ENCODE measurements at regions not wholly inside any gene's neighbourhood (a gene's known extent, or its start where the extent isn't known, plus 50 kb on each side); places are given as distances from the start of the nearest gene placed in this dataset.

DNA sequence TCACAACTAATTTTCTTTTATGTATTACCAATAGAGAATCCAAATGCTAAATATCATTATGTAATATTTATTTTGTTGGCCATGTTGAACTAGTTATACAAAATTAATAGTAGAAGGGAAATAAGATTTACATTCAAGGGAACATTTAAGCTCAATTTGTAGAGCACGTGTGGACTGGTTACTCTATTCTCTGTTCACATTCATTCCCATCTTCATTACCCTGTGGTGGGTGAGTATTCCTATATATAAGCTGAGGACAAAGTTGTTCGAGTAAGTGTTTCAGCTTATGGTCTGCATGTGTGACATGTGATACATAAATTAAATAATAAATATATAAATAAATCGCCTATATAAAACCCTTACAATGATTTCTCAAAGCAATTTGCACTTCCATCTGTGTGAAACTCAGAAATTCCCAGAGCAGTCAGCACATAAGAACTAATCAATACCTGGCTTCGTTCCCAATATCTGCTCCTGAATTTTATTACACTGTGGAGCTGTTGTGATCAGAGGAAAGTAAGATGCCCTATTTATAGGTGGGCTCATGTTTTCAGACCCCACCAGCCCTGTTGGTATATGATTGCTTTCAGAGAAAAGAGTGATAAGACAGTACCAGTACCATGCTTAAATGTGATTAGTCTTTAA lies 308.2 kb upstream of the DCN start:
- Histone ChIP-seq H3K4me1 (ENCODE audit: control insufficient read depth, insufficient read depth, low read length, poor library complexity, severe bottlenecking) (no peaks in the 10 kb centered on the region), H3K27ac (ENCODE audit: insufficient read depth, low read length, poor library complexity, severe bottlenecking) (no peak overlapping the region), H3K9me3 (ENCODE audit: control insufficient read depth in 2 of 2, low read length in 2 of 2) (no peaks in the 10 kb centered on the region), H3K4me3 (ENCODE audit: low read depth, low read length) (no peak overlapping the region), H3K27me3 (ENCODE audit: control insufficient read depth, insufficient read depth, low read length) (no peaks in the 10 kb centered on the region), H3K36me3 (ENCODE audit: control insufficient read depth, insufficient read depth, low read length) (no peaks in the 10 kb centered on the region)
- H3K4me1 Mint-ChIP-seq: no peaks in the 10 kb centered on the region
- DNase-seq: no peak
- no peak overlapping the region for H3K4me3 Mint-ChIP-seq
- no peaks in the 10 kb centered on the region for H3K36me3 Mint-ChIP-seq
- H3K9me3 Mint-ChIP-seq: peaks cover 0 to 2% (median 0%) of the 10 kb centered on the region in 7 donors
- H3K27me3 Mint-ChIP-seq: no peaks in the 10 kb centered on the region
- H3K27ac Mint-ChIP-seq: no peak overlapping the region
- no peak for ATAC-seq (ENCODE audit: low read depth in 2 of 2)

DNA sequence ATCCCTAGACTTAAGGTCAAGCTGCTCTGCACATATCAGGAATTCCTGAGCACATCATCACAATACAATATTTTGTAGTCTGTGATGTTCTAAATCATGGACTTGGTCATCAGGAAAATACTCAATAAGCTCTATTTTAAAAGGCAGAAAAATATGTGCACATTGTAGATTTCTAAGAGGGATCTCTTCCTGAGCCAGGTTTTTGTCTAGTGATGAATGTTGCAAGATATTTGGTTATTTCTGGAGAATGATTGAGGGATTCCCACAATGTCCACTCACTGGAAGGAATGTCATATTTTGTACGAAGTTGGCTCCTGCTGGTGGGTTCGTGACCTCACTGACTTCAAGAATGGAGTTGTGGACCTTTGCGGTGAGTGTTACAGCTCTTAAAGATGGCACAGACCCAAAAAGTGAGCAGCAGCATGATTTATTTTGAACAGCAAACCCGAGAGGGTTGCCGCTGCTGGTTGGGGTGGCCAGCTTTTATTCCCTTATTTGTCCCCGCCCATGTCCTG lies 300.9 kb upstream of the DCN start:
- Mint-ChIP-seq H3K4me1 (no peaks in the 10 kb centered on the region), H3K27ac (no peak overlapping the region), H3K27me3 (peaks cover 4% of the 10 kb centered on the region), H3K36me3 (no peaks in the 10 kb centered on the region), H3K4me3 (no peak overlapping the region), H3K9me3 (peaks cover 0 to 2% (median 0%) of the 10 kb centered on the region in 7 donors)
- Histone ChIP-seq H3K36me3 (ENCODE audit: control insufficient read depth, insufficient read depth, low read length) (no peaks in the 10 kb centered on the region), H3K9me3 (ENCODE audit: control insufficient read depth in 2 of 2, low read length in 2 of 2) (no peaks in the 10 kb centered on the region), H3K4me1 (ENCODE audit: control insufficient read depth, insufficient read depth, low read length, poor library complexity, severe bottlenecking) (no peaks in the 10 kb centered on the region), H3K27me3 (ENCODE audit: control insufficient read depth, insufficient read depth, low read length) (peaks cover 1% of the 10 kb centered on the region), H3K4me3 (ENCODE audit: low read depth, low read length) (no peak overlapping the region), H3K27ac (ENCODE audit: insufficient read depth, low read length, poor library complexity, severe bottlenecking) (no peak overlapping the region)
- ATAC-seq (ENCODE audit: low read depth in 2 of 2): no peak
- DNase-seq: no peak

DNA sequence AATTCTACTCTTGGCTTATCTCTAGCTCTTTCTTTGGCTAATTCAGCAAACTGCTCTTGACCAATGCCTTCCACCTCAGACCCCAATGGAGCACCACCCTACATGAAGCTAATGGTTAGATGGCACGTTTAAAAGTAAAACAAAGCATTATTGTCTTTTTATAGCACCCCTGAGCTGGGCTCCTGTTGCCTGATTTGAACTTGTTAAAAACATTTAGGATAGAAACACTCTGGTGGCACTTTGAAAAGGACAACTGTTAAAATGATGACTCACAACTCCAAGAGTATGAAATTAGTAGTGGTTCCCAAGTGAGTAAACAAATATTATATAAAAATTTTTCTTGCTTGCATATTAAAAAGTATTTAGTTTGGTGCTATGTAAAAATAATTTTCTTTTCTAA lies 299.6 kb upstream of the DCN start:
- Histone ChIP-seq H3K4me3 (ENCODE audit: low read depth, low read length) (no peak overlapping the region), H3K27me3 (ENCODE audit: control insufficient read depth, insufficient read depth, low read length) (peaks cover 4% of the 10 kb centered on the region), H3K4me1 (ENCODE audit: control insufficient read depth, insufficient read depth, low read length, poor library complexity, severe bottlenecking) (no peaks in the 10 kb centered on the region), H3K9me3 (ENCODE audit: control insufficient read depth in 2 of 2, low read length in 2 of 2) (no peaks in the 10 kb centered on the region), H3K36me3 (ENCODE audit: control insufficient read depth, insufficient read depth, low read length) (no peaks in the 10 kb centered on the region), H3K27ac (ENCODE audit: insufficient read depth, low read length, poor library complexity, severe bottlenecking) (no peak overlapping the region)
- Mint-ChIP-seq H3K27me3 (peaks cover 9% of the 10 kb centered on the region), H3K36me3 (no peaks in the 10 kb centered on the region), H3K9me3 (peaks cover 0 to 6% (median 0%) of the 10 kb centered on the region in 7 donors), H3K4me3 (no peak overlapping the region), H3K27ac (no peak overlapping the region), H3K4me1 (no peaks in the 10 kb centered on the region)
- no peak for ATAC-seq (ENCODE audit: low read depth in 2 of 2)
- DNase-seq: no peak

DNA sequence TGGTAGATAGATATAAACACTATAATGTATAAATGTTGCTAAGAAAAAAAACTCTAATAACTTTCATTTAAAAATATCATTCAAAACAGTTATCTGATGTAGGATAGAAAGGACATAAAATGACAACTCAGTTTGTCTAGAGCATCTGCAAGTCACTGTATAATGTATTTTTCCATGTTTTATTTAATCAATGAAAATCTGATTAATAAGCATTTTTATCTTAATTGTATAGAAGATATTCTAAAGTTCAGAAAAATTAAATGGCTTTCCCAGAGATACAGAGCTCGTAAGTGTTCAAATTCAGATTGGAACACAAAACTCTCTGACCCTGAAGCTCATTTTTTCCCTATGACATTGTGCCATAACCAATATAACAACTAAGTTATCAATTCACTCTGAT lies 295.9 kb upstream of the DCN start:
- H3K4me1 Mint-ChIP-seq: no peaks in the 10 kb centered on the region
- peaks cover 13% of the 10 kb centered on the region for H3K27me3 Mint-ChIP-seq
- DNase-seq: no peak
- H3K36me3 ChIP-seq (ENCODE audit: control insufficient read depth, insufficient read depth, low read length): no peaks in the 10 kb centered on the region
- H3K9me3 ChIP-seq (ENCODE audit: control insufficient read depth in 2 of 2, low read length in 2 of 2): no peaks in the 10 kb centered on the region
- no peak overlapping the region for H3K27ac Mint-ChIP-seq
- no peak overlapping the region for H3K4me3 ChIP-seq (ENCODE audit: low read depth, low read length)
- no peak overlapping the region for H3K4me3 Mint-ChIP-seq
- H3K4me1 ChIP-seq (ENCODE audit: control insufficient read depth, insufficient read depth, low read length, poor library complexity, severe bottlenecking): no peaks in the 10 kb centered on the region
- no peak for ATAC-seq (ENCODE audit: low read depth in 2 of 2)
- peaks cover 4% of the 10 kb centered on the region for H3K27me3 ChIP-seq (ENCODE audit: control insufficient read depth, insufficient read depth, low read length)
- no peak overlapping the region for H3K27ac ChIP-seq (ENCODE audit: insufficient read depth, low read length, poor library complexity, severe bottlenecking)
- H3K36me3 Mint-ChIP-seq: no peaks in the 10 kb centered on the region
- peaks cover 0 to 4% (median 0%) of the 10 kb centered on the region in 7 donors for H3K9me3 Mint-ChIP-seq

DNA sequence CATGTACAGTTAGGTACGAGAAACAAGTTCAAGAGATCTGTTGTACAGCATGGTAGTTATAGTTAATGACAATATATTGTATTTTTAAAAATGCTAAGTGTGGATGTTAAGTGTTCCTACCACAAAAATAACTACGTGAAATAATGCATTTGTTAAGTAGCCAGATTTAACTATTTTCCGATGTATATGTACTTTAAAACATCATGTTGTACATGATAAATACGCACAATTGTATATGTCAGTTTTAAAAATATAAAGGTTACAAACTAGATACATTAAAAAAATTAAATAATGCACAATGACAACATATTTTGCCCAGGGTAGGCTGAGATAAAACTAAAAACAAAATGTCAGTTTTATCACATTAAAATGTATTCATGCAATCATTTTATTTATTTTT lies 285.1 kb upstream of the DCN start:
- no peaks in the 10 kb centered on the region for H3K4me1 ChIP-seq (ENCODE audit: control insufficient read depth, insufficient read depth, low read length, poor library complexity, severe bottlenecking)
- ATAC-seq (ENCODE audit: low read depth in 2 of 2): no peak
- H3K27me3 Mint-ChIP-seq: peaks cover 7% of the 10 kb centered on the region
- H3K4me3 ChIP-seq (ENCODE audit: low read depth, low read length): no peak overlapping the region
- H3K27ac ChIP-seq (ENCODE audit: insufficient read depth, low read length, poor library complexity, severe bottlenecking): no peak overlapping the region
- no peak overlapping the region for H3K4me3 Mint-ChIP-seq
- no peak for DNase-seq
- H3K27me3 ChIP-seq (ENCODE audit: control insufficient read depth, insufficient read depth, low read length): no peaks in the 10 kb centered on the region
- H3K4me1 Mint-ChIP-seq: no peaks in the 10 kb centered on the region
- no peaks in the 10 kb centered on the region for H3K36me3 ChIP-seq (ENCODE audit: control insufficient read depth, insufficient read depth, low read length)
- H3K9me3 ChIP-seq (ENCODE audit: control insufficient read depth in 2 of 2, low read length in 2 of 2): no peaks in the 10 kb centered on the region
- H3K9me3 Mint-ChIP-seq: peaks cover 0 to 5% (median 0%) of the 10 kb centered on the region in 7 donors
- H3K36me3 Mint-ChIP-seq: no peaks in the 10 kb centered on the region
- no peak overlapping the region for H3K27ac Mint-ChIP-seq

DNA sequence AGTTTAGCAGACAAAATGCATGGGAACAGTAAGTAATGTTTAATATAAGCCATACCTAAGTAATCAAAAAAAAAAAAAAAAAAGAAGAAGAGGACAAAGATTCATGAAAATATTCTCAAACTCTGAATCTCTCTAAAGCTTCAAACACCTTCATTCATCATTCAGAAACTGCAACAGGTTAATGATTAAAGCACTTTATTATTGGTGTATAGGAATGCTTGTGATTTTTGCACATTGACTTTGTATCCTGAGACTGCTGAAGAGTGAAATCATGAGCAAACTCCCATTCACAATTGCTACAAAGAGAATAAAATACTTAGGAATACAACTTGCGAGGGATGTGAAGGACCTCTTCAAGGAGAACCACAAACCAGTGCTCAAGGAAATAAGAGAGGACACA lies 278.4 kb upstream of the DCN start:
- no peak overlapping the region for H3K4me3 Mint-ChIP-seq
- ATAC-seq (ENCODE audit: low read depth in 2 of 2) (no peak), DNase-seq (no peak)
- Histone ChIP-seq H3K36me3 (ENCODE audit: control insufficient read depth, insufficient read depth, low read length) (no peaks in the 10 kb centered on the region), H3K27ac (ENCODE audit: insufficient read depth, low read length, poor library complexity, severe bottlenecking) (no peak overlapping the region), H3K9me3 (ENCODE audit: control insufficient read depth in 2 of 2, low read length in 2 of 2) (no peaks in the 10 kb centered on the region), H3K4me1 (ENCODE audit: control insufficient read depth, insufficient read depth, low read length, poor library complexity, severe bottlenecking) (no peaks in the 10 kb centered on the region), H3K27me3 (ENCODE audit: control insufficient read depth, insufficient read depth, low read length) (peaks cover 2% of the 10 kb centered on the region), H3K4me3 (ENCODE audit: low read depth, low read length) (no peak overlapping the region)
- H3K27ac Mint-ChIP-seq: no peak overlapping the region
- H3K36me3 Mint-ChIP-seq: no peaks in the 10 kb centered on the region
- no peaks in the 10 kb centered on the region for H3K4me1 Mint-ChIP-seq
- H3K27me3 Mint-ChIP-seq: peaks cover 10% of the 10 kb centered on the region
- peaks cover 0 to 5% (median 0%) of the 10 kb centered on the region in 7 donors for H3K9me3 Mint-ChIP-seq

DNA sequence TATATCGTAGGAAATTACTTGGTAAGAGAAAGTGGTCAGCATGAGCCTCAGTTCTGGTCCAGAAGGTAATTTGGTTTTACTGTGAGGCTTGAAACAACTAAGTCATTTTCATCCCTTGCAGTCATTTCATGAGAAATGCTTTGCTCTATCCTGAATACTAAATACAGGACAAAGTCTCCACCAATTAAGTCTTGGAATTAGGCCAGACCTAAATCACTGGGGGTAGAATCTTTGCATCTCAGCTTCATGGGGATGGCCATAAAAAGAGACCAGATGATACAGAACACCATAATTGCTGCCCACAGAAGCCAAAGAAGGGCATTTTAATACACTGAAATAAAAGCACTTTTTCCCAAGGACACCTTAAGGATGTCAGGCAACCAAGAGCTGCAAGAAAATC lies 277.9 kb upstream of the DCN start:
- Histone ChIP-seq H3K4me3 (ENCODE audit: low read depth, low read length) (no peak overlapping the region), H3K9me3 (ENCODE audit: control insufficient read depth in 2 of 2, low read length in 2 of 2) (no peaks in the 10 kb centered on the region), H3K27me3 (ENCODE audit: control insufficient read depth, insufficient read depth, low read length) (peaks cover 2% of the 10 kb centered on the region), H3K36me3 (ENCODE audit: control insufficient read depth, insufficient read depth, low read length) (no peaks in the 10 kb centered on the region), H3K4me1 (ENCODE audit: control insufficient read depth, insufficient read depth, low read length, poor library complexity, severe bottlenecking) (no peaks in the 10 kb centered on the region), H3K27ac (ENCODE audit: insufficient read depth, low read length, poor library complexity, severe bottlenecking) (no peak overlapping the region)
- DNase-seq (no peak), ATAC-seq (ENCODE audit: low read depth in 2 of 2) (no peak)
- Mint-ChIP-seq H3K9me3 (peaks cover 0 to 3% (median 0%) of the 10 kb centered on the region in 7 donors), H3K27ac (no peak overlapping the region), H3K27me3 (peaks cover 11% of the 10 kb centered on the region), H3K36me3 (no peaks in the 10 kb centered on the region), H3K4me1 (no peaks in the 10 kb centered on the region), H3K4me3 (no peak overlapping the region)

DNA sequence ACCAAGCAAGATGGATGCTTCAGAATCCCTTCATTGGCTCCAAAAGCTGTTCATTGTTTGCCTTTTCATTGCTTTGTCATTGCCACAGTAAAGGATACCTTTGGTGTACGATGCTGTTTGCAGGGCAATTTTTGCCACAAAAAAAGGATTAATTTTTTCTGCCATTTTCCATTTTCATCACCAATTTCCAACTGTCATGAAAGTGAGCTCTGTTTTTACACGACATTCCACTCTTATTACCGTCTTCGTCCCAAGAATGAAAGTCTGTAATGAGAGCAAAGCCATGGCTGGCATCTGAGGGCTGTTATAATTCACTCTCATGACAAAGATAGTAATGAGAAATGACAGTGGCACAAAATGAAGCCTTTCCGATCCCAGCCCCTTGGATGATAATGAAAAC lies 272.7 kb upstream of the DCN start:
- peaks cover 5% of the 10 kb centered on the region for H3K27me3 Mint-ChIP-seq
- H3K36me3 Mint-ChIP-seq: no peaks in the 10 kb centered on the region
- no peaks in the 10 kb centered on the region for H3K4me1 Mint-ChIP-seq
- no peaks in the 10 kb centered on the region for H3K36me3 ChIP-seq (ENCODE audit: control insufficient read depth, insufficient read depth, low read length)
- no peak overlapping the region for H3K27ac ChIP-seq (ENCODE audit: insufficient read depth, low read length, poor library complexity, severe bottlenecking)
- ATAC-seq (ENCODE audit: low read depth in 2 of 2): no peak
- no peak overlapping the region for H3K27ac Mint-ChIP-seq
- no peak overlapping the region for H3K4me3 ChIP-seq (ENCODE audit: low read depth, low read length)
- no peak for DNase-seq
- H3K9me3 ChIP-seq (ENCODE audit: control insufficient read depth in 2 of 2, low read length in 2 of 2): peaks cover 0 to 5% of the 10 kb centered on the region in 2 experiments
- H3K27me3 ChIP-seq (ENCODE audit: control insufficient read depth, insufficient read depth, low read length): peaks cover 4% of the 10 kb centered on the region
- no peak overlapping the region for H3K4me3 Mint-ChIP-seq
- H3K4me1 ChIP-seq (ENCODE audit: control insufficient read depth, insufficient read depth, low read length, poor library complexity, severe bottlenecking): no peaks in the 10 kb centered on the region
- H3K9me3 Mint-ChIP-seq: peaks cover 0 to 12% (median 3%) of the 10 kb centered on the region in 7 donors
